ENCODE measurements at regions not wholly inside any gene's neighbourhood (a gene's known extent, or its start where the extent isn't known, plus 50 kb on each side); places are given as distances from the start of the nearest gene placed in this dataset.

DNA sequence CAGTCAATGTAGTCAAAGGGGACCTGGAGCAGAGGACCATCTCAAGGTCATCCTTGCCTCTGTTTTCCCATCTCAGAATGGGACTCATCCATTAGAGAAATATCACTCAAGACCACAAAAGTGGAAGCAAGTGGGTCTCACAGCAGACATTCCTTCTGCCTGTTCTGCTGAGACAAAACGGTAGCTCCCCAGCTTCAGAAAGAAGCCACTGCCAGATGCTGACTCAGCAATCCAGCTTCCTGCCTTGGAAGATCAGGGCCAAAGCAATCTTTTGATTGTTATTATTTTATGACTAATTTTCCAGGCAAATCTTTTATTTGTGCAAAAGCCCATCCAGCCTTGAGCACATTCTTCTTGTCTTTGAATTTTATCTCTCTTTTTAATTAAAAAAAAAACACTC is 86.8 kb downstream of the CCT6B start:
- H3K36me3 Mint-ChIP-seq (ENCODE audit: low read depth, unreplicated experiment), result no peaks in the 10 kb centered on the region
- Histone ChIP-seq H3K9ac (ENCODE audit: low read length) (no peak overlapping the region), H3K4me1 (ENCODE audit: insufficient read depth, low read length) (no peaks in the 10 kb centered on the region), H3K4me2 (ENCODE audit: low read length) (no peak overlapping the region), H3K27me3 (ENCODE audit: insufficient read depth, low read length) (no peaks in the 10 kb centered on the region), H3K9me3 (ENCODE audit: insufficient read depth, low read depth, low read length) (no peaks in the 10 kb centered on the region), H2AFZ (ENCODE audit: low read depth, low read length) (no peak overlapping the region), H3K4me3 (ENCODE audit: insufficient read depth, low read depth, low read length) (no peak overlapping the region), H3K79me2 (ENCODE audit: insufficient read depth, low read length) (no peaks in the 10 kb centered on the region), H3K27ac (ENCODE audit: low read depth, low read length) (no peak overlapping the region), H4K20me1 (ENCODE audit: insufficient read depth, low read length) (no peaks in the 10 kb centered on the region), H3K36me3 (ENCODE audit: insufficient read depth, low read length) (no peaks in the 10 kb centered on the region)
- TF ChIP-seq EZH2 (IDR thresholded peaks at IDR 0.05; ENCODE audit: insufficient read depth, low read length), result no peak
- TF ChIP-seq, protein P1, sequence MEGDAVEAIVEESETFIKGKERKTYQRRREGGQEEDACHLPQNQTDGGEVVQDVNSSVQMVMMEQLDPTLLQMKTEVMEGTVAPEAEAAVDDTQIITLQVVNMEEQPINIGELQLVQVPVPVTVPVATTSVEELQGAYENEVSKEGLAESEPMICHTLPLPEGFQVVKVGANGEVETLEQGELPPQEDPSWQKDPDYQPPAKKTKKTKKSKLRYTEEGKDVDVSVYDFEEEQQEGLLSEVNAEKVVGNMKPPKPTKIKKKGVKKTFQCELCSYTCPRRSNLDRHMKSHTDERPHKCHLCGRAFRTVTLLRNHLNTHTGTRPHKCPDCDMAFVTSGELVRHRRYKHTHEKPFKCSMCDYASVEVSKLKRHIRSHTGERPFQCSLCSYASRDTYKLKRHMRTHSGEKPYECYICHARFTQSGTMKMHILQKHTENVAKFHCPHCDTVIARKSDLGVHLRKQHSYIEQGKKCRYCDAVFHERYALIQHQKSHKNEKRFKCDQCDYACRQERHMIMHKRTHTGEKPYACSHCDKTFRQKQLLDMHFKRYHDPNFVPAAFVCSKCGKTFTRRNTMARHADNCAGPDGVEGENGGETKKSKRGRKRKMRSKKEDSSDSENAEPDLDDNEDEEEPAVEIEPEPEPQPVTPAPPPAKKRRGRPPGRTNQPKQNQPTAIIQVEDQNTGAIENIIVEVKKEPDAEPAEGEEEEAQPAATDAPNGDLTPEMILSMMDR (IDR thresholded peaks at IDR 0.05; ENCODE audit: insufficient read depth, low read depth, low read length), result no peak
- H3K9me3 Mint-ChIP-seq (ENCODE audit: unreplicated experiment), result no peaks in the 10 kb centered on the region
- H3K27ac Mint-ChIP-seq (ENCODE audit: unreplicated experiment), result no peak overlapping the region
- FAIRE-seq (no peak), DNase-seq (ENCODE audit: low read depth) (no peak)
- H3K27me3 Mint-ChIP-seq (ENCODE audit: low read depth, unreplicated experiment), result peaks cover 29% of the 10 kb centered on the region
- H3K4me1 Mint-ChIP-seq (ENCODE audit: low read depth, unreplicated experiment), result no peaks in the 10 kb centered on the region
- H3K4me3 Mint-ChIP-seq (ENCODE audit: unreplicated experiment), result no peak overlapping the region

DNA sequence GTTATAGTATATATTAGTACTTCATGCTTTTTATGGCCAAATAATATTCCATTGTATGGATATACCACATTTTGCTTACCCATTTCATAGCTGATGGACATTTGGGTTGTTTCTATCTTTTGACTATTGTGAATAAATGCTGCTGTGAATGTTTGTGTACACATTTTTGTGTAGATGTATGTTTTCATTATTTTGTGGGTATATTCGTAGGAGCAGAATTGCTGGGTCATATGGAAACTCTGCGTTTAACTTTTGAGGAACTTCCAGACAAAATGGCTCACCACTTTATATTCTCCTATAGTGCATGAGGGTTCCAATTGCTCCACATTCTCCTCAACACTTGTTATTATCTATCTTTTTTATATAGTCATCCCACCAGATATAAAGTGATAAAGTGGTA is 88.6 kb downstream of the CCT6B start:
- Histone ChIP-seq H3K9ac (ENCODE audit: low read length) (no peak overlapping the region), H3K4me2 (ENCODE audit: low read length) (no peak overlapping the region), H2AFZ (ENCODE audit: low read depth, low read length) (no peak overlapping the region), H4K20me1 (ENCODE audit: insufficient read depth, low read length) (no peaks in the 10 kb centered on the region), H3K36me3 (ENCODE audit: insufficient read depth, low read length) (no peaks in the 10 kb centered on the region), H3K27ac (ENCODE audit: low read depth, low read length) (no peak overlapping the region), H3K79me2 (ENCODE audit: insufficient read depth, low read length) (no peaks in the 10 kb centered on the region), H3K4me1 (ENCODE audit: insufficient read depth, low read length) (no peaks in the 10 kb centered on the region), H3K4me3 (ENCODE audit: insufficient read depth, low read depth, low read length) (no peak overlapping the region), H3K27me3 (ENCODE audit: insufficient read depth, low read length) (no peaks in the 10 kb centered on the region), H3K9me3 (ENCODE audit: insufficient read depth, low read depth, low read length) (no peaks in the 10 kb centered on the region)
- no peak for DNase-seq (ENCODE audit: low read depth)
- FAIRE-seq, result no peak
- no peaks in the 10 kb centered on the region for H3K36me3 Mint-ChIP-seq (ENCODE audit: low read depth, unreplicated experiment)
- no peak for TF ChIP-seq EZH2 (IDR thresholded peaks at IDR 0.05; ENCODE audit: insufficient read depth, low read length)
- TF ChIP-seq, protein P1 (IDR thresholded peaks at IDR 0.05; ENCODE audit: insufficient read depth, low read depth, low read length), result no peak
- no peaks in the 10 kb centered on the region for H3K4me1 Mint-ChIP-seq (ENCODE audit: low read depth, unreplicated experiment)
- H3K9me3 Mint-ChIP-seq (ENCODE audit: unreplicated experiment), result no peaks in the 10 kb centered on the region
- no peak overlapping the region for H3K27ac Mint-ChIP-seq (ENCODE audit: unreplicated experiment)
- H3K4me3 Mint-ChIP-seq (ENCODE audit: unreplicated experiment), result no peak overlapping the region
- peaks cover 21% of the 10 kb centered on the region for H3K27me3 Mint-ChIP-seq (ENCODE audit: low read depth, unreplicated experiment)

DNA sequence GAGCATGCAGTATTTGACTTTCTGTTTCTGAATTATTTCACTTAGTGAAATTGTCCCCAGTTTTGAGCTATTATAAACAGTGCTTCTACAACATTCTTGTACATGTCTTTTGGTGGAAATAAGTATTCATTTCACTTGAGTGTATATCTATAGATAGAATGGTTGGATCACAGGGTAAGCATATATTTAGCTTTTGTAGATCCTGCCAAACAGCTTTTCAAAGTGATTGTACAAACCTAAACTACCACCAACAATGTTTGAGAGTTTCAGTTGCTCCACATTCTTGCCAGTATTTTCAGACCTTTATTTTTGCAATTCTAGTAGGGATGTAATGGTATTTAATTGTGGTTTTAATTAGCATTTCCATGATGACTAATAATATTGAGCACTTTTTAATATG is 91.6 kb downstream of the CCT6B start:
- Histone ChIP-seq H3K4me2 (ENCODE audit: low read length) (no peak overlapping the region), H3K4me3 (ENCODE audit: insufficient read depth, low read depth, low read length) (no peak overlapping the region), H3K36me3 (ENCODE audit: insufficient read depth, low read length) (no peaks in the 10 kb centered on the region), H3K79me2 (ENCODE audit: insufficient read depth, low read length) (no peaks in the 10 kb centered on the region), H3K4me1 (ENCODE audit: insufficient read depth, low read length) (no peaks in the 10 kb centered on the region), H4K20me1 (ENCODE audit: insufficient read depth, low read length) (no peaks in the 10 kb centered on the region), H2AFZ (ENCODE audit: low read depth, low read length) (no peak overlapping the region), H3K9me3 (ENCODE audit: insufficient read depth, low read depth, low read length) (no peaks in the 10 kb centered on the region), H3K9ac (ENCODE audit: low read length) (no peak overlapping the region), H3K27ac (ENCODE audit: low read depth, low read length) (no peak overlapping the region), H3K27me3 (ENCODE audit: insufficient read depth, low read length) (no peaks in the 10 kb centered on the region)
- Mint-ChIP-seq H3K4me3 (ENCODE audit: unreplicated experiment) (no peak overlapping the region), H3K27ac (ENCODE audit: unreplicated experiment) (no peak overlapping the region), H3K4me1 (ENCODE audit: low read depth, unreplicated experiment) (no peaks in the 10 kb centered on the region), H3K36me3 (ENCODE audit: low read depth, unreplicated experiment) (no peaks in the 10 kb centered on the region), H3K9me3 (ENCODE audit: unreplicated experiment) (no peaks in the 10 kb centered on the region), H3K27me3 (ENCODE audit: low read depth, unreplicated experiment) (peaks cover 23% of the 10 kb centered on the region)
- DNase-seq (ENCODE audit: low read depth) (no peak), FAIRE-seq (no peak)
- TF ChIP-seq EZH2 (IDR thresholded peaks at IDR 0.05; ENCODE audit: insufficient read depth, low read length), result no peak
- TF ChIP-seq, protein P1 (IDR thresholded peaks at IDR 0.05; ENCODE audit: insufficient read depth, low read depth, low read length), result no peak
